22Rv1 (cell line): ENCODE measurements at regions not wholly inside any gene's neighbourhood (a gene's known extent, or its start where the extent isn't known, plus 50 kb on each side); places are given as distances from the start of the nearest gene placed in this dataset.

Experiments
- ZFX ChIP-seq: fragments of 450-650 bp; IDR thresholded peaks from 2 replicates; pipeline ENCODE4 v1.6.1; 2017; ENCODE audit warnings: antibody characterized with exemption, borderline replicate concordance
- TF ChIP-seq, protein P1 (sequence below): fragments of 450-650 bp; IDR thresholded peaks from 2 replicates; pipeline ENCODE4 v1.5.1; 2017; ENCODE audit warnings: mild to moderate bottlenecking

GRCh38 chr2:59076079-59076619 is 835.0 kb upstream of the FANCL start:
- TF ChIP-seq, protein P1, sequence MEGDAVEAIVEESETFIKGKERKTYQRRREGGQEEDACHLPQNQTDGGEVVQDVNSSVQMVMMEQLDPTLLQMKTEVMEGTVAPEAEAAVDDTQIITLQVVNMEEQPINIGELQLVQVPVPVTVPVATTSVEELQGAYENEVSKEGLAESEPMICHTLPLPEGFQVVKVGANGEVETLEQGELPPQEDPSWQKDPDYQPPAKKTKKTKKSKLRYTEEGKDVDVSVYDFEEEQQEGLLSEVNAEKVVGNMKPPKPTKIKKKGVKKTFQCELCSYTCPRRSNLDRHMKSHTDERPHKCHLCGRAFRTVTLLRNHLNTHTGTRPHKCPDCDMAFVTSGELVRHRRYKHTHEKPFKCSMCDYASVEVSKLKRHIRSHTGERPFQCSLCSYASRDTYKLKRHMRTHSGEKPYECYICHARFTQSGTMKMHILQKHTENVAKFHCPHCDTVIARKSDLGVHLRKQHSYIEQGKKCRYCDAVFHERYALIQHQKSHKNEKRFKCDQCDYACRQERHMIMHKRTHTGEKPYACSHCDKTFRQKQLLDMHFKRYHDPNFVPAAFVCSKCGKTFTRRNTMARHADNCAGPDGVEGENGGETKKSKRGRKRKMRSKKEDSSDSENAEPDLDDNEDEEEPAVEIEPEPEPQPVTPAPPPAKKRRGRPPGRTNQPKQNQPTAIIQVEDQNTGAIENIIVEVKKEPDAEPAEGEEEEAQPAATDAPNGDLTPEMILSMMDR = no peak
- no peak for TF ChIP-seq ZFX
